HCT116 (cell line): ENCODE measurements at regions not wholly inside any gene's neighbourhood (a gene's known extent, or its start where the extent isn't known, plus 50 kb on each side); places are given as distances from the start of the nearest gene placed in this dataset.

ENCODE experiments used
- ATAC-seq: fragments of 200-7000 bp; cut with Tn5 transposase; 2 replicates; pipeline ENCODE4 v1.9.1; 2020; ENCODE audit warnings: mild to moderate bottlenecking, moderate library complexity
- BruUV-seq: library from RNA; stranded (reverse); fragments of 400-500 nt; replicated peaks from 2 replicates; lab custom pipeline; 2021; lab: Mats Ljungman, UMichigan
- CTCF ChIA-PET: fragments of 300-600 bp; sonication (Branson Sonifier 250); formaldehyde crosslinking; loops from one replicate; lab custom pipeline; 2021; ENCODE audit warnings: antibody characterized with exemption; lab: Charles Lee
- POLR2A ChIA-PET: fragments of 300-600, 350-600 bp; sonication (Branson Sonifier 250); formaldehyde crosslinking; loops from one replicate; lab custom pipeline; 2021; ENCODE audit warnings: antibody characterized with exemption; lab: Charles Lee
- RAD21 ChIA-PET, 2 experiments: fragments of 300-600 bp; sonication (Branson Sonifier 250); formaldehyde crosslinking; loops; one replicate each; lab custom pipeline; 2023; ENCODE audit warnings: low total read pairs in 2 of 2; ENCODE audit not compliant: uncharacterized antibody in 2 of 2, unreplicated experiment in 2 of 2, low non-redundant PET in 1 of 2; lab: Charles Lee
- DNase-seq: peaks from one replicate; pipeline ENCODE4 v3.0.0-alpha.2; 2010; ENCODE audit warnings: low read depth, low spot score
- H2AFZ ChIP-seq: fragments of 200-600 bp; shearing (Covaris generic), sonication (generic); 2 replicates; pipeline ENCODE4 v1.6.1; 2017; ENCODE audit warnings: low read depth, mixed run types, mixed read lengths, antibody characterized with exemption, low read length; ENCODE audit not compliant: poor library complexity, severe bottlenecking
- H3K27ac ChIP-seq: 2 replicates; pipeline ENCODE4 v1.5.1; 2012; ENCODE audit warnings: low read depth, low read length
- H3K27me3 ChIP-seq: fragments of 200-600 bp; sonication (generic); 2 replicates; pipeline ENCODE4 v1.6.1; 2016; ENCODE audit warnings: mixed run types, low read length, mixed read lengths; ENCODE audit not compliant: insufficient read depth
- H3K36me3 ChIP-seq, 2 experiments: fragments of 200-500 bp in 1 of 2; fragments of 200-600 bp in 1 of 2; sonication (Bioruptor generic) in 1 of 2; sonication (generic) in 1 of 2; 2 replicates each; pipeline versions ENCODE4 v1.5.1 to v1.6.1; 2014 to 2016; ENCODE audit warnings: low read length in 2 of 2, inconsistent platforms in 1 of 2, mixed read lengths in 1 of 2, mixed run types in 1 of 2; ENCODE audit not compliant: insufficient read depth in 2 of 2, control insufficient read depth in 1 of 2
- H3K4me1 ChIP-seq, 2 experiments: fragments of 200-600 bp in 1 of 2; sonication (generic) in 1 of 2; 2 replicates each; pipeline versions ENCODE4 v1.5.1 to v1.6.1; 2012 to 2017; ENCODE audit warnings: low read length in 2 of 2, inconsistent platforms in 1 of 2, mild to moderate bottlenecking in 1 of 2, mixed read lengths in 1 of 2, mixed run types in 1 of 2, moderate library complexity in 1 of 2; ENCODE audit not compliant: insufficient read depth in 2 of 2, control insufficient read depth in 1 of 2
- H3K4me2 ChIP-seq: fragments of 200-600 bp; sonication (generic); 2 replicates; pipeline ENCODE4 v1.6.1; 2017; ENCODE audit warnings: mixed run types, low read length, mixed read lengths
- H3K4me3 ChIP-seq, 2 experiments: fragments of 200-600 bp in 1 of 2; sonication (generic) in 1 of 2; replicated peaks in 1 of 2; 2 replicates each; pipeline ENCODE4 v1.5.1; 2011 to 2016; ENCODE audit warnings: low read length in 2 of 2, control low read depth in 1 of 2, low read depth in 1 of 2, mild to moderate bottlenecking in 1 of 2, mixed read lengths in 1 of 2, mixed run types in 1 of 2
- H3K79me2 ChIP-seq: fragments of 200-600 bp; sonication (generic); 2 replicates; pipeline ENCODE4 v1.6.1; 2017; ENCODE audit warnings: mild to moderate bottlenecking, mixed run types, low read length, moderate library complexity, mixed read lengths; ENCODE audit not compliant: insufficient read depth
- H3K9ac ChIP-seq: fragments of 200-600 bp; sonication (generic); 2 replicates; pipeline ENCODE4 v1.6.1; 2016; ENCODE audit warnings: low read length, mixed read lengths
- H3K9me2 ChIP-seq: fragments of 200-600 bp; sonication (generic), shearing (Covaris generic); 2 replicates; pipeline ENCODE4 v1.6.1; 2017; ENCODE audit warnings: mixed run types, mild to moderate bottlenecking, moderate library complexity; ENCODE audit not compliant: insufficient read depth
- H3K9me3 ChIP-seq, 2 experiments: fragments of 200-500 bp in 1 of 2; fragments of 200-600 bp in 1 of 2; sonication (Bioruptor generic) in 1 of 2; sonication (generic) in 1 of 2; 2 replicates each; pipeline ENCODE4 v1.6.1; 2014 to 2017; ENCODE audit warnings: low read length in 2 of 2, mixed read lengths in 2 of 2, inconsistent platforms in 1 of 2, low read depth in 1 of 2, mild to moderate bottlenecking in 1 of 2, mixed run types in 1 of 2, moderate library complexity in 1 of 2; ENCODE audit not compliant: control insufficient read depth in 1 of 2, insufficient read depth in 1 of 2
- H4K20me1 ChIP-seq: fragments of 200-600 bp; sonication (generic), shearing (Covaris generic); 2 replicates; pipeline ENCODE4 v1.6.1; 2017; ENCODE audit warnings: mixed run types, mild to moderate bottlenecking, moderate library complexity; ENCODE audit not compliant: insufficient read depth
- CEBPB ChIP-seq: IDR thresholded peaks from 2 replicates; pipeline ENCODE4 v1.6.1; 2012; ENCODE audit warnings: low read depth
- EGR1 ChIP-seq: IDR thresholded peaks from 2 replicates; pipeline ENCODE4 v1.6.1; 2012; ENCODE audit warnings: low read depth
- ELF1 ChIP-seq: IDR thresholded peaks from 2 replicates; pipeline ENCODE4 v1.6.1; 2012; ENCODE audit warnings: low read depth, borderline replicate concordance
- EZH2 ChIP-seq: fragments of 200-600 bp; sonication (generic); IDR thresholded peaks from 2 replicates; pipeline ENCODE4 v1.6.1; 2017; ENCODE audit warnings: antibody characterized with exemption, mixed run types
- JUND ChIP-seq: IDR thresholded peaks from 2 replicates; pipeline ENCODE4 v1.6.1; 2012
- POLR2A ChIP-seq: IDR thresholded peaks from 2 replicates; pipeline ENCODE4 v1.7.0; 2011; ENCODE audit warnings: borderline replicate concordance; ENCODE audit not compliant: insufficient read depth, insufficient read length; ENCODE audit errors: extremely low read depth
- POLR2AphosphoS5 ChIP-seq: IDR thresholded peaks from 2 replicates; pipeline ENCODE4 v1.6.1; 2011; ENCODE audit warnings: mild to moderate bottlenecking, low read depth, low read length, moderate library complexity
- REST ChIP-seq: IDR thresholded peaks from 2 replicates; pipeline ENCODE4 v1.6.1; 2012; ENCODE audit warnings: low read depth
- SP1 ChIP-seq: IDR thresholded peaks from 2 replicates; pipeline ENCODE4 v1.6.1; 2012; ENCODE audit warnings: low read depth
- YY1 ChIP-seq: IDR thresholded peaks from 2 replicates; pipeline ENCODE4 v1.6.1; 2011; ENCODE audit warnings: low read length, low read depth, moderate library complexity, mild to moderate bottlenecking; ENCODE audit not compliant: insufficient replicate concordance; ENCODE audit errors: extremely low read depth
- ZBTB33 ChIP-seq: IDR thresholded peaks from 2 replicates; pipeline ENCODE4 v1.6.1; 2011; ENCODE audit warnings: mild to moderate bottlenecking, low read length, moderate library complexity; ENCODE audit not compliant: insufficient replicate concordance; ENCODE audit errors: extremely low read depth
- ZFX ChIP-seq: fragments of 450-650 bp; IDR thresholded peaks from 2 replicates; pipeline ENCODE4 v1.6.1; 2017
- intact Hi-C: fragments of 100-400 bp; cut with micrococcal nuclease; formaldehyde crosslinking; loops from 2 replicates; pipeline ENCODE4 v1.10.0; 2022

- Histone ChIP-seq H3K4me3 (no peak overlapping the region), H2AFZ (no peak overlapping the region), H3K79me2 (no peaks in the 10 kb centered on the region), H3K9me3 (no peaks in the 10 kb centered on the region), H3K9ac (no peak overlapping the region), H4K20me1 (no peaks in the 10 kb centered on the region), H3K4me2 (no peak overlapping the region), H3K27ac (no peak overlapping the region), H3K27me3 (no peaks in the 10 kb centered on the region), H3K9me2 (no peaks in the 10 kb centered on the region), H3K36me3 (no peaks in the 10 kb centered on the region), H3K4me1 (no peaks in the 10 kb centered on the region)
- no peak for ATAC-seq
- intact Hi-C loops: no loop called here
- CTCF ChIA-PET: no interaction called here
- TF ChIP-seq ELF1 (no peak), POLR2A (no peak), POLR2AphosphoS5 (no peak), EZH2 (no peak), EGR1 (no peak), ZFX (no peak), SP1 (no peak), ZBTB33 (no peak), REST (no peak), YY1 (no peak), JUND (no peak), CEBPB (no peak)
- POLR2A ChIA-PET: no interaction called here
- DNase-seq: no peak
- BruUV-seq: no TSS peak
- RAD21 ChIA-PET: no interaction called here
Observed at GRCh38 chr12:19068137-19068536, 61.4 kb upstream of the PLEKHA5 start.
